Natural killer cell (primary cell): ENCODE measurements at regions not wholly inside any gene's neighbourhood (a gene's known extent, or its start where the extent isn't known, plus 50 kb on each side); places are given as distances from the start of the nearest gene placed in this dataset.

ENCODE experiments used
- ATAC-seq, 3 donors: fragments of 150-1000 bp in 2 of 3; fragments of 200-7000 bp in 1 of 3; cut with Tn5 transposase; 1 replicate in 1 of 3; 2 replicates in 2 of 3; pipeline ENCODE4 v1.10.0; 2021; ENCODE audit warnings: mild to moderate bottlenecking in 2 of 3, moderate library complexity in 2 of 3
- DNase-seq, 2 donors: peaks; one replicate each; pipeline versions ENCODE4 v3.0.0 to v3.0.0-alpha.2; 2013 to 2021; ENCODE audit warnings: mixed read lengths in 1 of 2
- H3K27ac ChIP-seq: one replicate; pipeline ENCODE4 v1.5.1; 2013; ENCODE audit warnings: mild to moderate bottlenecking, low read length
- H3K27me3 ChIP-seq: one replicate; pipeline ENCODE4 v1.6.1; 2013; ENCODE audit warnings: low read length; ENCODE audit not compliant: control insufficient read depth, insufficient read depth
- H3K36me3 ChIP-seq: one replicate; pipeline ENCODE4 v1.6.1; 2013; ENCODE audit warnings: low read length; ENCODE audit not compliant: control insufficient read depth, insufficient read depth
- H3K4me1 ChIP-seq: one replicate; pipeline ENCODE4 v1.6.1; 2013; ENCODE audit warnings: low read length; ENCODE audit not compliant: control insufficient read depth, insufficient read depth
- H3K4me3 ChIP-seq: one replicate; pipeline ENCODE4 v1.5.1; 2013; ENCODE audit warnings: low read length
- H3K9me3 ChIP-seq: one replicate; pipeline ENCODE4 v1.6.1; 2013; ENCODE audit warnings: low read length; ENCODE audit not compliant: control insufficient read depth, insufficient read depth
- H3K27ac Mint-ChIP-seq, 2 donors: one replicate each; pipeline ENCODE4 v1.8.0; 2022; ENCODE audit warnings: mild to moderate bottlenecking in 2 of 2, mixed read lengths in 2 of 2, moderate library complexity in 1 of 2
- H3K27me3 Mint-ChIP-seq, 2 donors: one replicate each; pipeline ENCODE4 v1.8.0; 2022; ENCODE audit warnings: low read depth in 2 of 2, mixed read lengths in 2 of 2
- H3K36me3 Mint-ChIP-seq: one replicate; pipeline ENCODE4 v1.8.0; 2022; ENCODE audit warnings: mixed read lengths
- H3K4me1 Mint-ChIP-seq, 2 donors: one replicate each; pipeline ENCODE4 v1.8.0; 2022; ENCODE audit warnings: mixed read lengths in 2 of 2
- H3K4me3 Mint-ChIP-seq: one replicate; pipeline ENCODE4 v1.8.0; 2022; ENCODE audit warnings: mild to moderate bottlenecking, moderate library complexity, mixed read lengths
- H3K9me3 Mint-ChIP-seq, 2 donors: one replicate each; pipeline ENCODE4 v1.8.0; 2022; ENCODE audit warnings: mixed read lengths in 2 of 2
- WGBS: methylation state at CpG from one replicate; pipeline ENCODE4 v1.1.7; 2013; ENCODE audit warnings: missing lambda C conversion rate; ENCODE audit not compliant: insufficient coverage; 5-methylcytosine and 5-hydroxymethylcytosine counted together
- intact Hi-C: fragments of 100-400 bp; cut with micrococcal nuclease; formaldehyde crosslinking; loops from one replicate; pipeline ENCODE4 v1.14.2; 2022
- TF ChIP-seq, protein P1 (sequence below): fragments of 200-600 bp; IDR thresholded peaks from one replicate; pipeline ENCODE4 v1.8.0; 2022; ENCODE audit warnings: antibody characterized with exemption

DNA sequence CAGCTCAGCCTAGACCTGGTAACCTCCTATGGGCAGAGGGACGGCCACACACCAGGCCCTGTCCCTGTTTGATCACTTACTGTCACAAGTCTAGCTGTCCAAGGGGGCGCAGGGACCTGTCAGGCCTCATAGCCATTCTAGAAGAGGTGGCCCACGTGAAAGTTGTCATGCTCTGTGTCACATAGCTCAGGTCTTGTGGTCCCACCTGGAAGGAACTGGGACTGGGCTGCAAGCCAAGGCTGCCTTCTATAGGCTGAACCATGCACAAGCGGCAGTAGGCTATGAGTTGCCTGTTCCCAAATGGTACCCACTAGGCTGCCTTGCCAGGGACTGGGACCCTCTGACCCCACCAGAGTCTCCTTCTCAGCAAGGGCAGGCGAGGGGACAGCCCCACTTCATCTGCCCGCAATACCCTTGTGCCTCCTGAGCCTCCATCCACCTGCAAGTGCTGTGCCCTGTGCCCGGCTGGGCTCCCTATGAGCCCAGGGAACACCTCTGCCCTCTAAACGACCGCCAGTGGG, 177.5 kb downstream of the ANAPC1 start:
- Mint-ChIP-seq H3K36me3 (no peaks in the 10 kb centered on the region), H3K9me3 (no peaks in the 10 kb centered on the region), H3K27ac (no peak overlapping the region), H3K27me3 (no peaks in the 10 kb centered on the region), H3K4me1 (peaks cover 18 to 21% of the 10 kb centered on the region in 2 donors), H3K4me3 (no peak overlapping the region)
- 84% methylated on average over 9 of the region's 9 CpGs for WGBS
- ATAC-seq (no peak), DNase-seq (no peak)
- Histone ChIP-seq H3K4me3 (no peak overlapping the region), H3K9me3 (no peaks in the 10 kb centered on the region), H3K27ac (no peak overlapping the region), H3K27me3 (no peaks in the 10 kb centered on the region), H3K4me1 (peaks cover 20% of the 10 kb centered on the region), H3K36me3 (no peaks in the 10 kb centered on the region)
- TF ChIP-seq, protein P1, sequence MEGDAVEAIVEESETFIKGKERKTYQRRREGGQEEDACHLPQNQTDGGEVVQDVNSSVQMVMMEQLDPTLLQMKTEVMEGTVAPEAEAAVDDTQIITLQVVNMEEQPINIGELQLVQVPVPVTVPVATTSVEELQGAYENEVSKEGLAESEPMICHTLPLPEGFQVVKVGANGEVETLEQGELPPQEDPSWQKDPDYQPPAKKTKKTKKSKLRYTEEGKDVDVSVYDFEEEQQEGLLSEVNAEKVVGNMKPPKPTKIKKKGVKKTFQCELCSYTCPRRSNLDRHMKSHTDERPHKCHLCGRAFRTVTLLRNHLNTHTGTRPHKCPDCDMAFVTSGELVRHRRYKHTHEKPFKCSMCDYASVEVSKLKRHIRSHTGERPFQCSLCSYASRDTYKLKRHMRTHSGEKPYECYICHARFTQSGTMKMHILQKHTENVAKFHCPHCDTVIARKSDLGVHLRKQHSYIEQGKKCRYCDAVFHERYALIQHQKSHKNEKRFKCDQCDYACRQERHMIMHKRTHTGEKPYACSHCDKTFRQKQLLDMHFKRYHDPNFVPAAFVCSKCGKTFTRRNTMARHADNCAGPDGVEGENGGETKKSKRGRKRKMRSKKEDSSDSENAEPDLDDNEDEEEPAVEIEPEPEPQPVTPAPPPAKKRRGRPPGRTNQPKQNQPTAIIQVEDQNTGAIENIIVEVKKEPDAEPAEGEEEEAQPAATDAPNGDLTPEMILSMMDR = no peak
- intact Hi-C loops = loop anchor here (10.0 kb wide), 1 partner anchor 892 kb away; no protein-coding TSS in a partner anchor

DNA sequence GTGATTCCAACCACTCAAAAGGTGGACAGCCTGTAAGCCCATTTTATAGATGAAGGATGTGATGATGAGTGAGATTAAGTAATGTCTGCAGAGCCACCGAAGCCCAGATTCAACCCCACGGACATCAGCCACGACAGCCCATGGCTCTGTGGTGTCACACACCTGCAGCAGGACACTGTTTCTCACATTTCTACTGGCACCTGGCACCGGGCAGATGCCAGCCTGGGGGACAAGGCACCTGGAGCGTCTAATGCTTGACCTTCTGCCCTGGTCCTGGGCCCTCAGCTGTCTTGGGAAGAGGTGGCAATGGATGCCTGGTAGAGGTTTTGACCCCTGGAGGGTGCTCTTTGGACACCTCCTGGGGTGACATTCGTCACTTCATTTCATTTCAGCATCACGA, 176.3 kb downstream of the ANAPC1 start:
- ATAC-seq = no peak

DNA sequence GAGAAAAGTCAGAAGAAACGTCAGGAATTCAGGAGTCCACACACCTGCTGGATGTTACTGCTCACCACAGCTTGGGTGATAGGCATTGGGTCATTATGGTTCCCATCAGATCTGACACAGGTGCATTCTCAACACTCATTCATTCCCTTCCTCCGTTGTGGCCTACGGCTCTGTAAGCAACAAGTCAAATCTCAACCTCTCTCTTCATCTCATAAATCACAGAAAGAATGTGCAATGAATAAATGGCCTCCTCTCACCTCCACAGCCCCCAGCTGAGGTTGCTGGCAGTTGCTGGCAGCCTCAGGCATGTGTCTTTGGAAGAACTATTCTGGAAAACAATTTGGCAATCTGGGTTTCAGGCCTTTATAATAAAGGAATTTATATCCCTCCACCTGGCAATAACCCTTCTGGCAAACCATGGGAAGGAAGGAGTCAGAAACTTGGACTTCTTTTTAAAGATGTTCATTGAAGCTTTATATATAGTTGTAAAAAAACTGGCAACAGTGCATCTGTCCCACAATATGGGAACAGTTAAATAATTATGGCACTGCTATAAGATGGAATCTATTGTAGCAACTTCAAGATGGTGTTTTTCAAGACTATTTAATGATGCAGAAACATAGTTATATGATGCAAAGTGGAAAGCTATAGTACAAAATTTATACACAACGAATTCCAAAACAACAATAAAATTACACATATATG, 175.4 kb downstream of the ANAPC1 start:
- intact Hi-C loops = loop anchor here (10.0 kb wide), 1 partner anchor 894 kb away; no protein-coding TSS in a partner anchor
- WGBS = 75% methylated on average over 3 of the region's 4 CpGs
- no peak for ATAC-seq

More for the DNA sequence above, 176.3 kb downstream of the ANAPC1 start:
- H3K36me3 Mint-ChIP-seq = no peaks in the 10 kb centered on the region
- DNase-seq = no peak
- Histone ChIP-seq H3K27ac (no peak overlapping the region), H3K9me3 (no peaks in the 10 kb centered on the region), H3K4me3 (no peak overlapping the region), H3K36me3 (no peaks in the 10 kb centered on the region), H3K27me3 (no peaks in the 10 kb centered on the region), H3K4me1 (peaks cover 14% of the 10 kb centered on the region)
- TF ChIP-seq, protein P1 = no peak
- no peaks in the 10 kb centered on the region for H3K27me3 Mint-ChIP-seq
- intact Hi-C loops = loop anchor here (10.0 kb wide), 1 partner anchor 893 kb away; no protein-coding TSS in a partner anchor
- WGBS = 85% methylated on average over 7 of the region's 7 CpGs
- H3K4me1 Mint-ChIP-seq = peaks cover 11% of the 10 kb centered on the region in 2 donors
- no peak overlapping the region for H3K4me3 Mint-ChIP-seq
- no peaks in the 10 kb centered on the region for H3K9me3 Mint-ChIP-seq
- H3K27ac Mint-ChIP-seq = no peak overlapping the region

More for the DNA sequence above, 175.4 kb downstream of the ANAPC1 start:
- Mint-ChIP-seq H3K27ac (no peak overlapping the region), H3K9me3 (no peaks in the 10 kb centered on the region), H3K27me3 (no peaks in the 10 kb centered on the region), H3K36me3 (no peaks in the 10 kb centered on the region), H3K4me3 (no peak overlapping the region), H3K4me1 (peaks cover 11% of the 10 kb centered on the region in 2 donors)
- Histone ChIP-seq H3K27me3 (no peaks in the 10 kb centered on the region), H3K4me3 (no peak overlapping the region), H3K9me3 (no peaks in the 10 kb centered on the region), H3K4me1 (peaks cover 14% of the 10 kb centered on the region), H3K36me3 (no peaks in the 10 kb centered on the region), H3K27ac (no peak overlapping the region)
- TF ChIP-seq, protein P1 = no peak
- no peak for DNase-seq
